PC-3 (cell line): ENCODE measurements at regions not wholly inside any gene's neighbourhood (a gene's known extent, or its start where the extent isn't known, plus 50 kb on each side); places are given as distances from the start of the nearest gene placed in this dataset.
A peak's percentile ranks its signal among the peaks of the same experiment; 100 is the strongest.

ENCODE experiments used
- ATAC-seq: fragments of 200-7000 bp; cut with Tn5 transposase; 2 replicates; pipeline ENCODE4 v1.9.1; 2020; ENCODE audit warnings: mild to moderate bottlenecking, moderate library complexity
- BruUV-seq: library from RNA; stranded (reverse); fragments of 400-500 nt; replicated peaks from 2 replicates; lab custom pipeline; 2021; lab: Mats Ljungman, UMichigan
- CTCF ChIA-PET: fragments of 300-600 bp; sonication (Branson Sonifier 250); formaldehyde crosslinking; loops from one replicate; lab custom pipeline; 2022; ENCODE audit warnings: antibody characterized with exemption; lab: Charles Lee
- POLR2A ChIA-PET: fragments of 300-600 bp; sonication (Branson Sonifier 250); formaldehyde crosslinking; loops from one replicate; lab custom pipeline; 2022; ENCODE audit warnings: antibody characterized with exemption; ENCODE audit not compliant: unreplicated experiment; lab: Charles Lee
- DNase-seq: peaks from one replicate; pipeline ENCODE4 v3.0.0-alpha.2; 2015
- H2AFZ ChIP-seq: fragments of 300-600 bp; sonication (generic); 2 replicates; pipeline ENCODE4 v1.6.0; 2016; ENCODE audit warnings: antibody characterized with exemption, low read length
- H3F3A ChIP-seq: fragments of 300-600 bp; sonication (generic); one replicate; pipeline ENCODE4 v1.6.0; 2017; ENCODE audit warnings: antibody characterized with exemption, low read length, control low read depth, mild to moderate bottlenecking; ENCODE audit not compliant: unreplicated experiment
- H3K27ac ChIP-seq: fragments of 300-600 bp; sonication (generic); 2 replicates; pipeline ENCODE4 v1.5.1; 2016; ENCODE audit warnings: mild to moderate bottlenecking, low read length
- H3K27me3 ChIP-seq: fragments of 300-600 bp; sonication (generic); 2 replicates; pipeline ENCODE4 v1.6.1; 2016; ENCODE audit warnings: low read length, mixed read lengths
- H3K36me3 ChIP-seq: fragments of 300-600 bp; sonication (generic); 2 replicates; pipeline ENCODE4 v1.6.1; 2016; ENCODE audit warnings: low read depth, mixed run types, low read length, mixed read lengths
- H3K4me1 ChIP-seq: fragments of 300-600 bp; sonication (generic); 2 replicates; pipeline ENCODE4 v1.5.1; 2016; ENCODE audit warnings: low read length; ENCODE audit not compliant: insufficient read depth
- H3K4me2 ChIP-seq: fragments of 300-600 bp; sonication (generic); 2 replicates; pipeline ENCODE4 v1.6.0; 2016; ENCODE audit warnings: low read length
- H3K4me3 ChIP-seq: fragments of 300-600 bp; sonication (generic); 2 replicates; pipeline ENCODE4 v1.5.1; 2016; ENCODE audit warnings: mild to moderate bottlenecking, low read length, mixed read lengths
- H3K79me2 ChIP-seq: fragments of 300-600 bp; sonication (generic); 2 replicates; pipeline ENCODE4 v1.6.1; 2017; ENCODE audit warnings: low read length, mixed read lengths
- H3K9ac ChIP-seq: fragments of 300-600 bp; sonication (generic); 2 replicates; pipeline ENCODE4 v1.6.0; 2016; ENCODE audit warnings: mild to moderate bottlenecking, low read length
- H3K9me2 ChIP-seq: fragments of 300-600 bp; sonication (generic); replicated peaks from 2 replicates; pipeline ENCODE4 v1.6.1; 2016; ENCODE audit warnings: mixed run types, low read length, mixed read lengths
- H3K9me3 ChIP-seq: fragments of 300-600 bp; sonication (generic); 2 replicates; pipeline ENCODE4 v1.6.1; 2016; ENCODE audit warnings: low read length, mixed read lengths
- H4K20me1 ChIP-seq: fragments of 300-600 bp; sonication (generic); 2 replicates; pipeline ENCODE4 v1.6.1; 2016; ENCODE audit warnings: low read length, mixed read lengths
- EZH2 ChIP-seq: fragments of 300-600 bp; sonication (generic); IDR thresholded peaks from one replicate; pipeline ENCODE4 v1.6.1; 2017; ENCODE audit warnings: antibody characterized with exemption, mild to moderate bottlenecking, low read length; ENCODE audit not compliant: unreplicated experiment
- EZH2phosphoT487 ChIP-seq: fragments of 300-600 bp; sonication (generic); IDR thresholded peaks from 2 replicates; pipeline ENCODE4 v1.6.1; 2018; ENCODE audit warnings: mild to moderate bottlenecking, antibody characterized with exemption, low read length, borderline replicate concordance
- intact Hi-C: fragments of 100-400 bp; cut with micrococcal nuclease; formaldehyde crosslinking; loops from 2 replicates; pipeline ENCODE4 v1.9.0; 2023
- TF ChIP-seq, protein P1 (sequence below): fragments of 300-600 bp; sonication (generic); conservative IDR thresholded peaks from 2 replicates; pipeline ENCODE4 v1.5.1; 2017; ENCODE audit warnings: antibody characterized with exemption, low read depth, mild to moderate bottlenecking, low read length

DNA sequence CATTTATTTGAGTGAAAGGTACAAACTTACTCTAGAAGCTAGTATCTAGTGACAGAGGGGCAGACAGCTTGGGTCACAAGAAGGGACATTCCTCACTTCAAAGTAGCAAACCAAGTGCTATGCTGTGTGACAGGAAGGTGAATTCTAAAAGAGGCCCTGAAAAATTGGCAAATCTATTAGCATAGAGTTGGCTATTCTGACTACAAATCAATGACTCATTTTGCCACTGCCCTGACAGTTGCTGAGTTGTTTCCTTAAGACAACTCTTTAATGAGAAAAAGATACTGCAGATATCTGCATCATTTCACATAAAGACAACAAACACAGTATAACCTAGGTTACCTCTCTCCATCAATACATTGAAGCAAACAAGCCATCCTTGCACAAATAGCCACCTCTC lies 524.0 kb upstream of the LRRC4C start:
- H3K9ac ChIP-seq, result no peak overlapping the region
- no peak overlapping the region for H2AFZ ChIP-seq
- H3K4me1 ChIP-seq, result no peaks in the 10 kb centered on the region
- no peaks in the 10 kb centered on the region for H3K79me2 ChIP-seq
- H3K4me2 ChIP-seq, result no peak overlapping the region
- ChIA-PET CTCF (no interaction called here), POLR2A (no interaction called here)
- peak overlapping the region; percentile 51 for H3K27ac ChIP-seq
- no peak overlapping the region for H3K4me3 ChIP-seq
- H3F3A ChIP-seq, result no peaks in the 10 kb centered on the region
- H3K36me3 ChIP-seq, result no peaks in the 10 kb centered on the region
- no peak for ATAC-seq
- peak; percentile 47 for DNase-seq
- H3K9me2 ChIP-seq, result no peaks in the 10 kb centered on the region
- no peaks in the 10 kb centered on the region for H3K9me3 ChIP-seq
- intact Hi-C loops, result no loop called here
- TF ChIP-seq, protein P1, sequence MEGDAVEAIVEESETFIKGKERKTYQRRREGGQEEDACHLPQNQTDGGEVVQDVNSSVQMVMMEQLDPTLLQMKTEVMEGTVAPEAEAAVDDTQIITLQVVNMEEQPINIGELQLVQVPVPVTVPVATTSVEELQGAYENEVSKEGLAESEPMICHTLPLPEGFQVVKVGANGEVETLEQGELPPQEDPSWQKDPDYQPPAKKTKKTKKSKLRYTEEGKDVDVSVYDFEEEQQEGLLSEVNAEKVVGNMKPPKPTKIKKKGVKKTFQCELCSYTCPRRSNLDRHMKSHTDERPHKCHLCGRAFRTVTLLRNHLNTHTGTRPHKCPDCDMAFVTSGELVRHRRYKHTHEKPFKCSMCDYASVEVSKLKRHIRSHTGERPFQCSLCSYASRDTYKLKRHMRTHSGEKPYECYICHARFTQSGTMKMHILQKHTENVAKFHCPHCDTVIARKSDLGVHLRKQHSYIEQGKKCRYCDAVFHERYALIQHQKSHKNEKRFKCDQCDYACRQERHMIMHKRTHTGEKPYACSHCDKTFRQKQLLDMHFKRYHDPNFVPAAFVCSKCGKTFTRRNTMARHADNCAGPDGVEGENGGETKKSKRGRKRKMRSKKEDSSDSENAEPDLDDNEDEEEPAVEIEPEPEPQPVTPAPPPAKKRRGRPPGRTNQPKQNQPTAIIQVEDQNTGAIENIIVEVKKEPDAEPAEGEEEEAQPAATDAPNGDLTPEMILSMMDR, result no peak
- TF ChIP-seq EZH2phosphoT487 (no peak), EZH2 (no peak)
- no TSS peak for BruUV-seq
- no peaks in the 10 kb centered on the region for H3K27me3 ChIP-seq
- no peaks in the 10 kb centered on the region for H4K20me1 ChIP-seq

GRCh38 chr11:41984023-41984422 lies 524.6 kb upstream of the LRRC4C start:
- ATAC-seq (no peak), DNase-seq (no peak)
- POLR2A ChIA-PET, result no interaction called here
- intact Hi-C loops, result no loop called here
- TF ChIP-seq EZH2phosphoT487 (no peak), EZH2 (no peak)
- TF ChIP-seq, protein P1, result no peak
- H3K4me2 ChIP-seq, result no peak overlapping the region
- no peak overlapping the region for H3K4me3 ChIP-seq
- CTCF ChIA-PET, result no interaction called here
- H3F3A ChIP-seq, result no peaks in the 10 kb centered on the region
- no peak overlapping the region for H3K27ac ChIP-seq
- no peaks in the 10 kb centered on the region for H3K27me3 ChIP-seq
- no peaks in the 10 kb centered on the region for H3K36me3 ChIP-seq
- no TSS peak for BruUV-seq
- H3K9me3 ChIP-seq, result no peaks in the 10 kb centered on the region
- no peaks in the 10 kb centered on the region for H3K4me1 ChIP-seq
- no peaks in the 10 kb centered on the region for H4K20me1 ChIP-seq
- no peaks in the 10 kb centered on the region for H3K79me2 ChIP-seq
- H3K9me2 ChIP-seq, result no peaks in the 10 kb centered on the region
- no peak overlapping the region for H2AFZ ChIP-seq
- H3K9ac ChIP-seq, result no peak overlapping the region

DNA sequence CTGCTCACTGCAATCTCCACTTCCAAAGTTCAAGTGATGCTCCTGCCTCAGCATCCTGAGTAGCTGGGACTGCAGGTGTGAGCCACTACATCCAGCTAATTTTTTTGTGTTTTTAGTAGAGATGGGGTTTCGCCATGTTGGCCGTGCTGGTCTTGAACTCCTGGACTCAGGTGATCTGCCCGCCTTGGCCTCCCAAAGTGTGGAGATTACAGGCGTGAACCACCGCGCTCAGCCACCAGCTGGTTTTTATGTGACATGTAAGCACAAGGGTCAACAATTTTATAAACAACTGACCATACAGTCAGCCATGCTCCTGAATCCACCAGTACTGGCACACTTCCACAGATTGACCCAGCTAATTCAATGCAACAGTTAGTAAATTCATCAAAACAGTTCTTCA lies 526.3 kb upstream of the LRRC4C start:
- TF ChIP-seq, protein P1, result no peak
- TF ChIP-seq EZH2 (no peak), EZH2phosphoT487 (no peak)
- Histone ChIP-seq H3K9ac (no peak overlapping the region), H3K27me3 (no peaks in the 10 kb centered on the region), H3K27ac (no peak overlapping the region), H2AFZ (no peak overlapping the region), H4K20me1 (no peaks in the 10 kb centered on the region), H3K4me3 (no peak overlapping the region), H3F3A (no peaks in the 10 kb centered on the region), H3K9me2 (no peaks in the 10 kb centered on the region), H3K9me3 (no peaks in the 10 kb centered on the region), H3K36me3 (no peaks in the 10 kb centered on the region), H3K79me2 (no peaks in the 10 kb centered on the region), H3K4me2 (no peak overlapping the region), H3K4me1 (0 out of 2 replicates have a peak, but pooled peaks cover 8% of the 10 kb centered on the region)
- intact Hi-C loops, result no loop called here
- no peak for ATAC-seq
- BruUV-seq, result no TSS peak
- ChIA-PET CTCF (no interaction called here), POLR2A (no interaction called here)
- DNase-seq, result no peak
